GM20431 (cell line): ENCODE measurements at regions not wholly inside any gene's neighbourhood (a gene's known extent, or its start where the extent isn't known, plus 50 kb on each side); places are given as distances from the start of the nearest gene placed in this dataset.

Experiments
- in situ Hi-C: fragments of 300-500 bp; cut with MseI, MboI; formaldehyde crosslinking; loops from one replicate; pipeline ENCODE4 v1.15.0; 2020; ENCODE audit warnings: low sequenced_read_pairs; ENCODE audit not compliant: unreplicated experiment

DNA sequence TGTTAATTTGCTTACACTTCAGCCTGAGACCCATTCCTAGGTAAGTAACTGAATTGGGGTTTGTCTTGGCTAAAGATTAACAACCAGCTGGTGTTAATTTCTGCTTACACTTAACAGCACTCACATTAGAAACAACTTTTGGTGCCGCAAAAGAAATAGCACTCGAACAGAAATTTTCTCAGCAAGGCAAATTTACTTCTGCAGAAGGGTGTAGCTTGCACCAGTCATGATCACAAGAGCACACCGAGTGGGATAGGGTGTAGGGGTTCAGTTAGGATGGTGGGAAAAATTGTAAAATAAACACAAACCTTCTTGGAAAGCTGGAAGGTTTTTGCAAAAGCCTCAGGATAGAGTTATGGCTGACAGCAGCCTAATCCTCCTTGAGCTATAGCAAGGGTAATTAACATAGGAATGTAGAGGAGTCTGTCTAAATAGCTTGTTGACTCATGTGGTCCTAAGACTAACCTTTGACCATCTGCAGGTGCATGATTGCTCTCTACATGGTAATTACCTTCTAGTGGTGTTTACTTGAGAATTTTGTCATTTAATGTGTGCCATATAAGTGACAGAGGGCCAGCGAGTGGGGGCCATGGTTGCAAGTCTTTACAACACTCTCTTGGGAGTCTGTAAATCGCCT lies 67.8 kb upstream of the CDK13 start:
- in situ Hi-C loops = loop anchor here (25.0 kb wide), 1 partner anchor 180 kb away; no protein-coding TSS in a partner anchor

DNA sequence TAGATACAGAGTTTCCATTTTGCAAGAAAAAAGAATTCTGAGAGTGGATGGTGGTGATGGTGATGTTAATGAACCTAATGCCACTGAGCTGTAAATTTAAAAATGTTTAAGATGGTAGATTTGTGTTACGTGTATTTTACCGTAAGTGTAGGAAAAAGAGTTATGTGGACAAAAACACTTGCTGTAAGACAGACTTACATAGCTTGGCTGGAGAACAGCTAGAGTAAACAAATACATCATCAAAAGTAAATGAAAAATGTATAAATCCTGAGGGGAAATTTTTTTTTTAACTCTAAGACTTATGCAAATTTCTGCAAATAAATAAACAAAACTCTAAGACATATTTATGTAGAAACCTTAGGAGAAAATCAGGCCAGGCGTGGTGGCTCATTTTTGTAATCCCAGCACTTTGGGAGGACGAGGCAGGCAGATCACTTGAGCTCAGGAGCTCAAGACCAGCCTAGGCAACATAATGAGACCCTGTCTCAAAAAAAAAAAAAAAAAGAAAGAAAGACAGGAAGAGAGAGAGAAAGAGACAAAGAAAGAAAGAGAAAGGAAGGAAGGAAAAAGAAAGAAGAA lies 66.2 kb upstream of the CDK13 start:
- in situ Hi-C loops = loop anchor here (25.0 kb wide), 1 partner anchor 178 kb away; no protein-coding TSS in a partner anchor

DNA sequence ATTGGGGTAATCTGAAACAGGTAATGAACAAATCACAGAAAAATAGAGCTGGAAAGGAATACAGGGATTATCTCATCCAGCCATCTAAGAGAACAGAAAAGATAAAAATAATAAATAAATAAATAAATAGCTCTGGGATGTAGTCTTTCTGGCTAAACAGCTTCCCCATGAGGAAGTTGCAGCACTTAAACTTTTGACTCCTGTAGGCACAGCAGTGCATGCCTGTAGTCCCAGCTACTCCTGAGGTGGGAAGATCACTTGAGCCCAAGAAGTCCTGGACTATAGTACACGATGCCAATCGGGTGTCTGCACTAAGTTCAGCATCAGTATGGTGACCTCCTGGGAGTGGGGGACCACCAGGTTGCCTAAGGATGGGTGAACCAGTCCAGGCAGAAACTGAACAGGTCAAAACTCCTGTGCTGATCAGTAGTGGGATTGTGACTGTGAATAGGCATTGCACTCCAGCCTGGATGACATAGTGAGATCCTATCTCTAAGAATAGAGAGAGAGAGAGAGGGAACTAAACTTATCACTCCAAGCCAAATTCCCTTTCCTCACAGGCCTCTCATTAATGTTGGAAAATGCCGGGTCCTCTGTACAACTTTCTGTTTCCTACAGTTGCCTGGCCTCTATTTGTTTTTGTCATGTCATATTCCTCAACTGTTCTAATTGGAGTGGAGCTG lies 61.7 kb upstream of the CDK13 start:
- in situ Hi-C loops = loop anchor here (25.0 kb wide), 1 partner anchor 174 kb away; no protein-coding TSS in a partner anchor

DNA sequence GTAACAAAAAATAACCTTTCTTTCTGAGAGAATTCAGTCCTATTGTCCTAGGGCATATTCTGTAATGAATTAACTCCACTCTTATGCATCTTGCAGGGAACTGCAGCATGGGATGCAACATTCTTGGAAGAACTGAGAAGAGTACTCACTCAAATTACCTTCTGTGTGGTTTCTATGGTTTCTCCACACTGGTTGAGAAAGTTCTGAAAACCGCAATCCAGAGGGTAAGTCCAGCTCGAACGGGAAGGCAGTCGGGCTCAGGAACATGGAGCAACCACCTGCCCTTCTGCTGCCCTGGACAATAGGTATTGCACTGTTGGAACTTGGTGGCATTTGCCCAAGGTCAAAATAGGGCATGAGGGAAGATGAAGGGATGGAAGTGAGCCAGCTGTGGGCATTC lies 59.6 kb upstream of the CDK13 start:
- in situ Hi-C loops = loop anchor here (25.0 kb wide), 1 partner anchor 172 kb away; no protein-coding TSS in a partner anchor

DNA sequence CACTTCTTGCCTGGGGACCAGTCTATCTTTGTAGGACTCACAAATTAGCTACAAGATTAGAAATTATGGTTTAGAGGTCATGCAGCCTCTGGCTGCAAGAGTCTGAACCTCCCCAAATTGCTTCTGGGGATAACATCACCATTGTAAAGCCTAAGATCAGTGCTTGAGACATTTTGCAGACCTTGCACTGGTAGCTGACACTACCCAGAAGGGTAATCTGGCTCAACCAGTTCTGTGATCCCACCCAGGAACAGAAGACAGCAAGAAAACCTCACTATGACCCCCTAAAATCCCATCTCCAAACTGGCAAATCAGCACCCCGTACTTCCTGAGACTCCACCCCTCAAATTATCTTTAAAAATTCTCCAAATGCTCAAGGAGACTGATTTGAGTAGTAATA lies 58.2 kb upstream of the CDK13 start:
- in situ Hi-C loops = loop anchor here (25.0 kb wide), 1 partner anchor 170 kb away; no protein-coding TSS in a partner anchor

DNA sequence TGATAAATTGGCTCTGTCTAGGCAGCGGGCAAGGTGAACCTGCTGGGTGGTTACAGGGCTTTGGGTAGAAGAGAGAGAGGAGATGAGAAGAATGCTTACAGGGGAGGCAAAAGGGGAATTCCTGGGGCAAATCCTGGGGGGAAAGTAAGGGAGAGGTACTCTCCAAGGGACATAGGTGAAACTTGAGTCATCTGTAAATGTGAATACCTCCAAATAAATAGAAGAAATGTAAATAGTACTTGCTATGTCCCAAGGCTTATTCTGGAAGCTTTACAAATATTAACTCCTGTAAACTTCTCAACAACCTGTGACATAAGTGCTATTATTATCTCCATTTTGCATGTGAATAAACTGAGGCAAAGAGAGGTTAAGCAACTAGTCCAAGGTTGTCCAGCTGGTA lies 57.7 kb upstream of the CDK13 start:
- in situ Hi-C loops = loop anchor here (25.0 kb wide), 1 partner anchor 170 kb away; no protein-coding TSS in a partner anchor

DNA sequence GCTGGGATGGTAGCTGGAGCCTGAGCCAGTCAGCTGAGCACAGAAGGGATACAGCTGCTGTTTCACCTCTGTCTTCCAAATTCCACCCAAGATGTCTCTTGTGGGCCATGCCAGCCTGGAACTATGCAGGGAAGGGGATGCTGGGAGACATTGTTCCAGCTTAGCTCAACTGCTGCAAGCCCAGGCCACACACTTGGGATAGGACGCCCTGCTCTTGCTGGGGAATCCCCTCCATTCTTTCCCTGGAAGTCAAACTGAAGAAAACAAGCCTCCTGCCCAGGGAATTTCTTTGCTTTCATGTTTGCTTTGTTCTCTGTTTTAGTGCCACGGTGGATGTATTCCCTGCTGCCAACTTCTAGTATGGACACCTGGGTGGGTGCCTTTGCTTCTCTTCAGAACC lies 55.2 kb upstream of the CDK13 start:
- in situ Hi-C loops = loop anchor here (25.0 kb wide), 1 partner anchor 167 kb away; no protein-coding TSS in a partner anchor

DNA sequence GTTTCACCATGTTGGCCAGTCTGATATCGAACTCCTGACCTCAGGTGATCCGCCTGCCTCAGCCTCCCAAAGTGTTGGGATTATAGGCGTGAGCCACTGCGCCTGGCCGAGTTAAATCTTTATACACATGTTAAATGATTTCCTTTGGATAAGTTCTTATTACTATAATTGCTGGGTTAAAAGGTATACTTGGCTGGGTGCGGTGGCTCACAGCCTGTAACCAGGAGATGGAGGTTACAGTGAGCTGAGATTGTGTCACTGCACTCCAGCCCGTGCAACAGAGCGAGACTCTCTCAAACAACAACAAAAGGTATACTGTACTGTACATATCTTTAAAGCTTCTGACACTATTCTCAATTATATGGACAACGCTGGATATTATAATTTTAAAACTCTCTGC lies 53.2 kb upstream of the CDK13 start:
- in situ Hi-C loops = loop anchor here (25.0 kb wide), 1 partner anchor 165 kb away; no protein-coding TSS in a partner anchor

DNA sequence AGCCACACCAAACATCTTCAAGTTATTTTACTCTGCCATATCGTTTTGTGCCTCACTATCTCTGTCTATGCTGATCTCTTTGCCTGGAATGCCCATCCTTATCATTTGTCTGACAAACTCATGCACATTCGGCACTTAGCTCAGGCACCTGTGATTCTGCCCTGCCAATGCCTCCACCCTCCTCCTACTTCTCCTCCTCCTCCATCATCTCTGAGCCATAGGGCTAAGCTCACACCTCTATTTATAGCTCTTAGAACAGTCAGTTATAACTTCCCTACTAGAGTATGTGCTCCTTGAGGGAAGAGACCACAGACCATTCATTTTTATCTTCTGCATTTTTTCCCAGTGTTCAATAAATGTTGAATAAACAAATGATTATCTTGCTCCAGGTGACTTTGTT lies 51.2 kb upstream of the CDK13 start:
- in situ Hi-C loops = loop anchor here (25.0 kb wide), 1 partner anchor 163 kb away; no protein-coding TSS in a partner anchor
